ENCODE measurements at regions not wholly inside any gene's neighbourhood (a gene's known extent, or its start where the extent isn't known, plus 50 kb on each side); places are given as distances from the start of the nearest gene placed in this dataset.

- H3K36me3 Mint-ChIP-seq (ENCODE audit: low read depth): peaks cover 8% of the 10 kb centered on the region; the same call in 2 of the 3 replicates
- H3K4me2 ChIP-seq: no peak overlapping the region
- TF ChIP-seq EZH2phosphoT487 (IDR thresholded peaks at IDR 0.05; ENCODE audit: unreplicated experiment): no peak
- TF ChIP-seq CREB1 (CRISPR knock-in tag; IDR thresholded peaks at IDR 0.05; ENCODE audit: low read depth): no peak
- no peak for TF ChIP-seq NANOG (IDR thresholded peaks at IDR 0.05; ENCODE audit: borderline replicate concordance)
- TF ChIP-seq EZH2 (IDR thresholded peaks at IDR 0.05; ENCODE audit: low read depth, unreplicated experiment): no peak
- TF ChIP-seq CTCF (conservative IDR thresholded peaks at IDR 0.05; ENCODE audit: low read depth in 2 of 2): no peak
- no peak for TF ChIP-seq ZNF331 (CRISPR knock-in tag; IDR thresholded peaks at IDR 0.05; ENCODE audit: low read depth)
- no peak for TF ChIP-seq POLR2AphosphoS5 (IDR thresholded peaks at IDR 0.05; ENCODE audit: low read depth)
- no peak for TF ChIP-seq ZNF114 (CRISPR knock-in tag; IDR thresholded peaks at IDR 0.05)
- TF ChIP-seq JUNB (IDR thresholded peaks at IDR 0.05; ENCODE audit: unreplicated experiment): no peak
- no peak for TF ChIP-seq ZNF462 (CRISPR knock-in tag; IDR thresholded peaks at IDR 0.05)
- no peak for TF ChIP-seq ETS1 (IDR thresholded peaks at IDR 0.05)
- no peak for TF ChIP-seq STAT1 (IDR thresholded peaks at IDR 0.05; ENCODE audit: unreplicated experiment)
- TF ChIP-seq REST (IDR thresholded peaks at IDR 0.05; ENCODE audit: unreplicated experiment): no peak
- peaks cover under 1% of the 10 kb centered on the region; the same call in 2 of the 3 replicates for H3K9me3 Mint-ChIP-seq
- ATAC-seq (no peak), DNase-seq (ENCODE audit: low spot score) (no peak)
- no peak overlapping the region for H3K4me3 ChIP-seq
- no peaks in the 10 kb centered on the region for H3K79me2 ChIP-seq (replicated peaks; ENCODE audit: insufficient read depth)
- H3K4me1 ChIP-seq (ENCODE audit: insufficient read depth): no peaks in the 10 kb centered on the region
- no peaks in the 10 kb centered on the region for H3K9me2 ChIP-seq (ENCODE audit: insufficient read depth)
- peaks cover 3% of the 10 kb centered on the region for H3K27me3 Mint-ChIP-seq (ENCODE audit: insufficient read depth, low read depth, poor library complexity)
- H3K4me3 Mint-ChIP-seq: no peak overlapping the region
- H3K4me1 Mint-ChIP-seq: no peaks in the 10 kb centered on the region; the same call in 2 of the 3 replicates
- no peaks in the 10 kb centered on the region for H4K20me1 ChIP-seq (replicated peaks; ENCODE audit: insufficient read depth)
- no peak overlapping the region for H2AFZ ChIP-seq
- H3K27me3 ChIP-seq (ENCODE audit: insufficient read depth): no peaks in the 10 kb centered on the region
- H3K27ac ChIP-seq (ENCODE audit: low read depth): no peak overlapping the region
- H3K27ac Mint-ChIP-seq: no peak overlapping the region
- H3F3A ChIP-seq (replicated peaks; ENCODE audit: low read depth): no peaks in the 10 kb centered on the region
- H3K36me3 ChIP-seq (ENCODE audit: insufficient read depth): no peaks in the 10 kb centered on the region
These were observed 243.9 kb downstream of the NR4A2 start for GRCh38 chr2:156088587-156088986.

All from GM23338 (cell line).